ENCODE measurements at regions not wholly inside any gene's neighbourhood (a gene's known extent, or its start where the extent isn't known, plus 50 kb on each side); places are given as distances from the start of the nearest gene placed in this dataset.

DNA sequence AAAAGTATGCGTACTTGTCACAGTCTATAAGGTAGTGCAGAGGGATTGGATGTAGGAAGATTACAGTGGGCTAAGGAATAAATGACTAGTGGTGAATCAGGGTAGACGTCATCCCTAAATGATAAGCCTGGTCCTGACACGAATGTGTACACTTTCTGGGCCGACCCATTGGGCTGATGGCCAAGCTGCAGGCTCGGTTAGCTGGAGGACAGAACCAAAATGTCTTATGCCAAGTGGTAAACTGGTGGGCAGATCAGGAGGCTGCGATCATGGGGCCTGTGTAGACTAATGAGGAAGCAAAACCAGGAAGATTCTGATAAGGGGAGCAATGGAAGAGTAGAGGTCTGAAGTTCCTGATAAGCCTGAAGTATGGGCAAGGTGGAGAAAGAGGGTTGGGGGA is 272.8 kb upstream of the GATB start:
- ChIA-PET POLR2A (no interaction called here), CTCF (interaction anchor here (1.3 kb wide), 1 partner anchor 12 kb away, joined by 3 read pairs; no protein-coding TSS in a partner anchor)
- TF ChIP-seq, protein P1, sequence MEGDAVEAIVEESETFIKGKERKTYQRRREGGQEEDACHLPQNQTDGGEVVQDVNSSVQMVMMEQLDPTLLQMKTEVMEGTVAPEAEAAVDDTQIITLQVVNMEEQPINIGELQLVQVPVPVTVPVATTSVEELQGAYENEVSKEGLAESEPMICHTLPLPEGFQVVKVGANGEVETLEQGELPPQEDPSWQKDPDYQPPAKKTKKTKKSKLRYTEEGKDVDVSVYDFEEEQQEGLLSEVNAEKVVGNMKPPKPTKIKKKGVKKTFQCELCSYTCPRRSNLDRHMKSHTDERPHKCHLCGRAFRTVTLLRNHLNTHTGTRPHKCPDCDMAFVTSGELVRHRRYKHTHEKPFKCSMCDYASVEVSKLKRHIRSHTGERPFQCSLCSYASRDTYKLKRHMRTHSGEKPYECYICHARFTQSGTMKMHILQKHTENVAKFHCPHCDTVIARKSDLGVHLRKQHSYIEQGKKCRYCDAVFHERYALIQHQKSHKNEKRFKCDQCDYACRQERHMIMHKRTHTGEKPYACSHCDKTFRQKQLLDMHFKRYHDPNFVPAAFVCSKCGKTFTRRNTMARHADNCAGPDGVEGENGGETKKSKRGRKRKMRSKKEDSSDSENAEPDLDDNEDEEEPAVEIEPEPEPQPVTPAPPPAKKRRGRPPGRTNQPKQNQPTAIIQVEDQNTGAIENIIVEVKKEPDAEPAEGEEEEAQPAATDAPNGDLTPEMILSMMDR (IDR thresholded peaks at IDR 0.05; ENCODE audit: insufficient read depth, low read length, missing control alignments), result no peak
- no peak overlapping the region for H3K4me3 ChIP-seq (ENCODE audit: low read depth, low read length)
- DNase-seq (ENCODE audit: low read depth, low spot score), result no peak

DNA sequence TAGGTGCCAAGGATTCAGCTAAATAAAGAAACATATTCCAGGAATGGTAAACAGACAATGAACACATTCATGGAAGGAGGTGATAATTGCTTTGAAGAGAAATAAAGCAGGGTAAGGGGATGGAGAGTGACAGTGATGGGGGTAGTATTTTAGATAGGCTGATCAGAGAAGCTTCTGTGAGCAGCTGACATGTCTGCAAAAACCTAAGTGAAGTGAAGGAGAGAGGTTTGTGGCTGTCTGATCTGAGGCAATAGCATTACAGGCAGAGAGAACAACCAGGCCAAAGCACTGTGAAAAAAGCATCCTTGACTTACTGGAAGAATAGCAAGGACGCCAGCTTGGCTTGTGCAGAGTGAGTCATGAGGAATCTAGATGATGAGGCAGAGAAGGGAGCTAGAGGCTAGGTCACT is 271.9 kb upstream of the GATB start:
- DNase-seq (ENCODE audit: low read depth, low spot score), result peak; percentile 55
- ChIA-PET POLR2A (interaction anchor here (0.6 kb wide), 1 partner anchor 115 kb away, joined by 3 read pairs; no protein-coding TSS in a partner anchor), CTCF (interaction anchor here (1.2 to 1.4 kb wide), 4 partner anchors 13 to 23 kb away, joined by 3 to 4 read pairs (median 4); no protein-coding TSS in a partner anchor)
- H3K4me3 ChIP-seq (ENCODE audit: low read depth, low read length), result no peak overlapping the region
- TF ChIP-seq, protein P1 (IDR thresholded peaks at IDR 0.05; ENCODE audit: insufficient read depth, low read length, missing control alignments), result no peak

DNA sequence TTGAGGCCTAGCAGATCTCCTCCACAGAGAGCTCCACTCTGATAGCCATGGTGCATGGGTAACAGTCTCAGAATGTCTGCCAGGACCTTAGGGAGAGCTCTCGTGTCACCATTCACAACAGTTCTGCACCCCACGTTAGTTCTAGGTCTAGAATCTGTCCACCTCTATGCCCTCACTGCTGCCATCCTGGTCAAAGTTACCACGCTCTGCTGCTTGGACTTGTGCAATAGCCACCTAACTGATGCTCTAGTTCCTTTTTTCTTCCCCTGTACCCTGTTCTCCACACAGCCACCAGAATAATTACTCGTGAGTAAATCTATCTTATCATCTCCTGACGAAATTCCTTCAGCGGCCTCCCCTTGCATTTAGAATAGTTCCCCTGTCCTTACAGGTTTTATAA is 268.8 kb upstream of the GATB start:
- ChIA-PET POLR2A (no interaction called here), CTCF (no interaction called here)
- TF ChIP-seq, protein P1 (IDR thresholded peaks at IDR 0.05; ENCODE audit: insufficient read depth, low read length, missing control alignments), result no peak
- DNase-seq (ENCODE audit: low read depth, low spot score), result no peak
- H3K4me3 ChIP-seq (ENCODE audit: low read depth, low read length), result no peak overlapping the region

DNA sequence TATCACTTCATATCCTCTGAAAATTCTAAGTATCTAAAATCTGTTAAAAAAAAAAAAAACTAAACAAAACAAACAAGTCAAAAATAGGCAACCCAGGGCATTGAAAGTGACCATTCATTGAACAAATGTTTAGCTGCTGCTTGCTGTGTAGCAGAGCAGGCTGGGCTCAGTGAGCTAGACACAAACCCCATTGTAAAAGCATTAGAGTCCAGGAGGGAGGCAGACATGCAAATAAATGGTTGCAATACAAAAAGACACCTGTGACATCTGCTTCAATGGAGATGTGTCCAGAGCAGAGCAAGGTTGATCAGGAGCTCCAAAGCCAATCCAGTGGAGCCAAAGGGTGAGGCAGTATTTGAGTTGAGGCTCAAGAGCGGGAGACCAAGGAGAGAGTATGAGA is 267.3 kb upstream of the GATB start:
- no peak overlapping the region for H3K4me3 ChIP-seq (ENCODE audit: low read depth, low read length)
- TF ChIP-seq, protein P1 (IDR thresholded peaks at IDR 0.05; ENCODE audit: insufficient read depth, low read length, missing control alignments), result no peak
- ChIA-PET CTCF (interaction anchor here (1.2 kb wide), 1 partner anchor 10 kb away, joined by 3 read pairs; no protein-coding TSS in a partner anchor), POLR2A (no interaction called here)
- DNase-seq (ENCODE audit: low read depth, low spot score), result no peak

DNA sequence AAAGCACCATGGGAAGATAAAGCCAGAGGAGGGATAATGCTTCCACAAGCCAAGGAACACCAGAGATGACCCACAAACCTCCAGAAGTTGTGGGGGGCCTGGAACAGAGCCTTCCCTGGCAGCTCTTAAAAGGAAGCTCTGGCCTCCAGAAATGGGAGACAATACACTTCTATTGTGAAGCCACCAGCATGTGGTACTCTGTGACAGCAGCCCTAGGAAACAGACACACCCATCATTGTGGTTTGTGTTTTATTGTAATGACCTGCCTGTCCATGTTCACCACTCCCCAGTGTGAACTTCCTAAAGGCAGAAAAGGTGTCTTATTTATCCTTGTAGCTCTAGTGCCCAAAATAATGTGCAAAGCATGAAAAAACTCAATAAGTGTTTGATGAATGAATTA is 264.1 kb upstream of the GATB start:
- DNase-seq (ENCODE audit: low read depth, low spot score), result no peak
- CTCF ChIA-PET, result no interaction called here
- POLR2A ChIA-PET, result no interaction called here
- no peak overlapping the region for H3K4me3 ChIP-seq (ENCODE audit: low read depth, low read length)
- TF ChIP-seq, protein P1 (IDR thresholded peaks at IDR 0.05; ENCODE audit: insufficient read depth, low read length, missing control alignments), result no peak

DNA sequence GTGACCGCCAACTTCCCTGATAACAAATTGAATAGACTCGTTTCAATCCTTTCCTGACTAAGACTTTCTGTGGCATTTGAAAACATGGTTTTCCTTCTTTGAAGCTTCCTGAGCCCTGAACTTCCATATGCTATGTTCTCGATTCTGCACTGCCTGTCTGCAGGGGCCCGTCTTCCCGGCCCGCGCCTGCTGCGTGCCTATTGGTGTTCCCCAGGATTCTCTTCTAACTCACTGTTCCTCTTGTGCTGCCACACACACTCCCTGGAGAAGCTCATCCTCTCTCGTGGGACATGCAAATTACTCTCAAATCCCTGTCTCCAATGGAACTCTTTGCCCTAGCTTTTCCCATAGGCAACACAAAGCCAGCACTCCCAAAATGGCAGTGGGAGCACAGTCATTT is 262.9 kb upstream of the GATB start:
- ChIA-PET POLR2A (interaction anchor here (0.6 kb wide), 1 partner anchor 23 kb away, joined by 3 read pairs; no protein-coding TSS in a partner anchor), CTCF (no interaction called here)
- H3K4me3 ChIP-seq (ENCODE audit: low read depth, low read length), result no peak overlapping the region
- DNase-seq (ENCODE audit: low read depth, low spot score), result no peak
- TF ChIP-seq, protein P1 (IDR thresholded peaks at IDR 0.05; ENCODE audit: insufficient read depth, low read length, missing control alignments), result no peak
